DMS114 treated with DMSO at 0.1 percent for 48 hours (cell line): ENCODE measurements at regions not wholly inside any gene's neighbourhood (a gene's known extent, or its start where the extent isn't known, plus 50 kb on each side); places are given as distances from the start of the nearest gene placed in this dataset.

Experiments
- DNase-seq: peaks from one replicate; lab custom pipeline; 2025; ENCODE audit not compliant: unreplicated experiment; lab: John Stamatoyannopoulos, UW

- DNase-seq: no peak
These were observed 332.0 kb downstream of the HAO1 start for GRCh38 chr20:7608250-7608649.

DNA sequence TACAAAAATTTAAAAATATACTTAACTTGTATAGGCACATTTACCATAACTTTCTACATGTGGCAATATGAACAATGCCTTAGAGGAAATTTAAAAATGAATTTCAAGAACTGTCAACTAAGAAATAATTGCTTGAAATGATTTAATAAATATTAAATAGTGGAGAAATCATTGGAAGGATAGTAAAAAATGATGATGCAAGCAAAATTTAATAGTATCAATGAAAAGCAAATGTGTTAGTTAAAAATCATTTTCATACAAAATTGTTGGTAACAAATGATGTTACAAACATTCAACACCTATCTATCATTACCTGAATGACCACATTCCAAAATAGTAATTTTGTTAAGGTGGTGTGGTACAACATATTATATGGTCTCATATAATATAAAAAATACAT, 331.0 kb downstream of the HAO1 start:
- DNase-seq: no peak

- DNase-seq: no peak
These were observed 329.6 kb downstream of the HAO1 start for GRCh38 chr20:7610681-7611080.

DNA sequence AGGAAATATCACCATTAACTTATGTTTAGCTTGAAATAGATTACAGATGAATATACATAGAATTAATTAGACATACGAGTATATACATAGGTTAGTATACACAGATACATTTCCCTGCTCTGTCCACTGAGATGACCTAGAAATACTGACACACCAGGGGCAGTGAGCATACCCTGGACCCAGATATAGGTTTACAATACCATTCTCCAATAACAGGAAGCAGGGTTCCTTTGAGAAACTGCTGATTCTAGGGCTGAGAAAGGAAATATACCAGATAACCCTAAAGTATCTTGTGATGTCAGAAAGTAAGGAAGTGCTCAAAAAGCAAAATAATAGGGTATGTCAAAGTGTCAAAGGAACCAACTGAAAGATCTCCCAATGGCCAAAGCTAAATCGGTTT, 322.5 kb downstream of the HAO1 start:
- no peak for DNase-seq

DNA sequence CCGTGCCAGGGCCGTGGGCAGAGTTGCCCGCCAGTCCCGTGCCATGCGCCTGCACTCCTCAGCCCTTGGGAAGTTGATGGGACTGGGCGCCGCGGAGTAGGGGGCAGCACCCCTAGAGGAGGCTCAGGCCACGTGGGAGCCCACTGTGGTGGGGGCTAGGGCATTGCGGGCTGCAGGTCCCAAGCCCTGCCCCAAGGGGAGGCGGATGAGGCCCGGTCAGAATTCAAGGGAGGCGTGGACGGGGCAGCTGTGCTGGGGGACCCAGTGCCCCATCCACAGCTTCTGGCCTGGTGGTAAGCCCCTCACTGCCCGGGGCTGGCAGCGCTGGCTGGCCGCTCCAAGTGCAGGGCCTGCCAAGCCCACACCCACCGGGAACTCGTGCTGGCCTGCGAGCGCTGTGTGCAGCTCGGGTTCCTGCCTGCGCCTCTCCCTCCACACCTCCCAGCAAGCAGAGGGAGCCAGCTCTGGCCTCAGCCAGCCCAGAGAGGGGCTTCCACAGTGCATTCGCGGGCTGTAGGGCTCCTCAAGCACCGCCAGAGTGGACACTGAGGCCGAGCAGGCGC, 317.8 kb downstream of the HAO1 start:
- DNase-seq: no peak

DNA sequence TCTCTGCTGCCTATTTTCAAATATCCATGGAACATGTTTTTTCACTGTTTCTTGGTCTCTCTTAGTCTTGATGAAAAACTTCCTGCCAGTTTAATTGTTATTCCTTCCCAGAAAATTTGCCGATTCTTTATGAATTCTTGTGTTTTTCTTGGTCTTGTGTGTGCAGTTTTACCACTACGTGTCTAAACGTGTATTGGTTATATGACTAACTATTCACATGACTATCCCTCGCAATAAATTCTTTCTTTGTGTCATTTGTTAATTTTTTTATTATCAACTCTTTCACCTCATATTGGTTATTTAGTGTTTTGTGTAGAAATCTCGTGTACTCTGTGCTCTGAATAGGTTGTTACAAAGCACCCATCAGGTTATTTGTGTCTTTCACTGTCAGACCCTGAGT, 315.4 kb downstream of the HAO1 start:
- no peak for DNase-seq

- no peak for DNase-seq
These were observed 312.3 kb downstream of the HAO1 start for GRCh38 chr20:7627734-7628663.

DNA sequence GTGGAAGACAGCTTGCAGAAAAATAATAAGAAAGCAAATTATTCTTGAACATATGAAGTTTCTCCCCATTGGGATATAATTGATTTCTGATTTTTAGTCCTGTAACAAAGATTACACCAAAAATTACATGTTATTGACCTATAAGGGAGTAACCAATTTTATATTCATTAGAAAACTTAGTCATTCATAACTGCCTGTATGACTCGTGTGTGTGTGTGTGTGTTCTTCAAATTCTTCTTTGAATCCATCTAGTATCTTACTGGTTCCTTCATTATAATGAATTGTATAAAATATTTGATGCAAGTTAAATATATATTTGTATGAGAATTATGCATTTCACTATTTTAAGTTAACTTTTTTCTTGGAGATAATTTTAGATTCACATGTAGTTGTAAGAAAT, 310.4 kb downstream of the HAO1 start:
- DNase-seq: no peak

DNA sequence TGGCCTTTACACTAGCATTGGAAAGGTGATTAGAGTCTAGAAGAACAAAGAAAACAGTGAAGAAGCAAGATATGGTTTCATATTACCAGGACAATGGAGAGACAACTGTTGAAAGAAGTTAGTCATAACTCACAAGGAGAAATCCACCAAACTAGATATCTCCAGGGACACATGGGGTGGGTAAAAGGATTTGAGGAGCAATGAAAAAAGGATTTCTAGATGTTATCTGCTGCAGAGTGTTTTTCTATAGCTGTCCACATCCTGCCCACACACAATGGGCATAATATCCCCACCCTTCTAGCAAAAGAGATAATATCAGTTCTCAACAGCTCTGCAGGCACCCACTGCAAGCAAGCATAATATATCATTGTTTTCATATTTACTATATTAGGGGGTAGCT, 303.1 kb downstream of the HAO1 start:
- DNase-seq: no peak

GRCh38 chr20:7650086-7650879, 290.0 kb downstream of the HAO1 start:
- DNase-seq: no peak

DNA sequence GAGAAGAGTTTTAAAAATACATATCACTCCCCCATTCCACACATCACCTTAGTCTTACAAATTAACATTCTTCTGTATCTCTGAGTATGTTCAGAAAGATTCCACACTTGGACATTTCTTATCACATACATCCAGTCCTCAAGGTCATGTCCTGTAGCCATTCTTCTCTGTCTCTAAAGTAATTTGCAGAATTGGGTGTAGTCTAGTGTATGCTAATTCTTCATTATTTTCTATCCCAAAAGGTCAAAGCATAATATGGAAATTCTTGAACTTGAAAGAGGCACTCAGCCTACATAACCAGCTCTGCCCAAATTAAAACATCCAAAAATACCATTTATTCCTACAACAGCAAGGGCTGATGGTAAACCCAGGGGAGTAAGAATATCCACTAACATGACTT, 286.0 kb downstream of the HAO1 start:
- DNase-seq: no peak

DNA sequence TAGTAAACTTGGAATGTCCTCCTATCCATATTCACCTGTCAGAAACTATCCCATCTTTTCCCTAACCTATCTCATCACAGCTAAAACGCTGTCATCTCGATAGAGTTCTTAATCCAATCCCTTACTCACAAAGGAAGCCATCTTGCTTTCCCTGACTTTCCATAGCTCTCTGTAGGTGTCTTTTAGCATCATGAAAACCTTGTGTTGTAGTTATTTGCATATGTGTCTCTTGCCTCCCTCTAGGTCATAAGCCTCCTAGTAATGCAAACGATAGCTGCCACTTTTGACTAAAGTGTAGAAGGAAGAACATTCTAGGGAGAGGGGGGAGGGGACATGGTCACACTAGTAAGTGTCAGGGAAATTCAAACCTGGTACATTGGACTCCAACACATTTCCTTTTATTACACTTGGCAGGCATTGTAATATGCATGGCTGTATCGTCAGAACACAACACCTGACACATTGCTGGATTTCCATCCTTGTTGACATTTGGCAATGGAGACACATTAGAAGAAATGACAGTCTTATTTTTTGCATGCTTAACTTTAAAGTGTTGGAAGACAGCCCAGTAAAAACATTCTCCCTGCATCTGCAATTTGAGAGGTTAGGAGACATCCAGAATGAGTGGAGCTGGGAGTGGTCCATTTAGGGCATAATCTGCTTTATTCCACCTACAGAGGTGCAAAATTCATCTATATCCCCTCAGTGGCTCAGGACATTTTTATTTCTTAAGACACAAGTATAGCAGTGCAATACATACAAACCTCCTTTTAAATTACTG, 283.4 kb downstream of the HAO1 start:
- no peak for DNase-seq

DNA sequence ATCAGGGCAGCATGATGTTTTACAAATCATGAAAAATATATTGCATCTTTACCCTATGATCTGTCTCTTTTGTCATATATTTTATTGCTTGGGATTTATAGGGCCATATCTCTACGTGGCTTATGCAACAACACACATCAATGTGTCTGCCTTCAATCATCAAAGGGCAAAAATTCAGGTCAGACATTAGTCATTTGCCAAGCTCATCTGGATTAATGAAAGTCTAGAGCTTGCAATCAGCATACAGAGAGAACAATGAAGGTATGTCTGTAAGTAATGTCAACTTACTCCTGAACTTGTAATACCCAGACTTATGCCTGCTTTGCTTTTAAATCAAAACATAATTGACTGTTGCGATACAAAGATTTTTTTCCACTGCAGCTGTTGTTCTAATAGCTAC, 282.7 kb downstream of the HAO1 start:
- DNase-seq: no peak

DNA sequence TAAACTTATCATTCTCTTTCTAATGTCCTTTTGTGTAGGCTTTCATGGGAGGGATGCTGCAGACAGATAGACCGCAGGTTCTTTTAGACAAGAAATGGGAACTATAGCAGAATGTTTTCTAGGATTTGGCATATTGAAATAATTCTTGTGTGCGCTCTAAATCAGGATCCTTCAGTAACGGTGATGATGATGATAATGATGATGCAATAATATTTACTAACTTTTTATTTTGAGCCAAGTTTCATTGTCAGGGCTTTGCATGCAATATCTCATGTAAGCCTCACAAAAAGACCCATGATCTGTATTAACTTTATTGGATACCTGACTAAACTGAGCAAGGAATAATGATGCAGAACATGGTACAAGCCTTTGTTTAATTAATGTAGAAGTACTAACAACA, 280.1 kb downstream of the HAO1 start:
- no peak for DNase-seq

- no peak for DNase-seq
These were observed 274.9 kb downstream of the HAO1 start for GRCh38 chr20:7665376-7665775.

DNA sequence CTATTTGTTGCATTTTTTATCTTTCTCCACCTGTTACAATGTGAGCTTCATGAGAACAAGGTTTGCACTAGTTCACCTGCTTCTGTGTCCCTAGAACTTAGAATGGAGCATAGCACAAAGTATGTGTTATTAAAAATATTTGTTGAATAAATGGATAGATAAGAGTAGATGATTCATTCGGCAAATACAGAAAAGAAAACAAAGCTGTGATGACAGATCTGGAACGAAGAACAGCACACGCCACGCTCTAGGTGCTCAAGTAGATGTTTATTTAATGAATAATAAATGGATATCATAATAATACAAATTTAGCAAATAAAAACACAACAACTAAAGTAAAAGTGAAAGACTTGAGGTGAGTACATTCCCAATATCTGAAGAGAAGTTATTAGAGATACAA, 273.1 kb downstream of the HAO1 start:
- DNase-seq: no peak

- no peak for DNase-seq
These were observed 267.7 kb downstream of the HAO1 start for GRCh38 chr20:7672571-7672970.

DNA sequence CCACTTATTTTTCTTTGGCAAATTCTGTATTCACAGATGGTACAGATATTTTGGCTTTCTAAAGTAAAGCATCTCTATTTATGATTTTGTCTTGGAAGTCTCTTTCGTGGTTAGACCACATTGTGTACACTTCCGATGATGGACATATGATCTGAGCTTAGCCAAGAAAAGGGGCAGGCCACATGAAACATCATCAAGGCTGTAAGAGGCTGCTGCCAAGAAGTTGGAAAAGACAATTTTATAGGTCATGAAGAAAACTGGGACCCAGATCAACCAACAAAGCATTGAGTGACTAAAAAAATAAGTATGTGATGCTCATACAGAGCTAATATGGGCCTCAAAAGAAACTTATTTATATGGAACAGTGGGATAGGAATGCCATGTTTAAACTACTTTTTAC, 266.4 kb downstream of the HAO1 start:
- DNase-seq: no peak

DNA sequence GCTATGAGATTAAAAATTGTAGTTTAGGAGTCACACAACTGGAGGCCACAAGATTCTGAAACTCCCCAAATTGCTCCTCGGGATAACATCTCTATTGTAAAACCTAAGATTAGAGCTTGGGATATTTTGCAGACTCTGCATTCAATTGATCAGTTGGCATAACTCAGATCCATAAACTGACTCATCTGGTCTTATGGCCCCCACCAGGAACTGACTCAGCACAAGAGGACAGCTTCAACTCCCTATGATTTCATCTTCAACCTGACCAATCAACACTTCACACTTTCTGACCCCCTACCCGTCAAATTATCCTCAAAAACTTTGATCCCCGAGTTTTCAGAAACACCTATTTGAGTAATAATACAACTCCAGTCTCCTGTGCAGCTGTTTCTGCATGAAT, 257.3 kb downstream of the HAO1 start:
- DNase-seq: no peak

DNA sequence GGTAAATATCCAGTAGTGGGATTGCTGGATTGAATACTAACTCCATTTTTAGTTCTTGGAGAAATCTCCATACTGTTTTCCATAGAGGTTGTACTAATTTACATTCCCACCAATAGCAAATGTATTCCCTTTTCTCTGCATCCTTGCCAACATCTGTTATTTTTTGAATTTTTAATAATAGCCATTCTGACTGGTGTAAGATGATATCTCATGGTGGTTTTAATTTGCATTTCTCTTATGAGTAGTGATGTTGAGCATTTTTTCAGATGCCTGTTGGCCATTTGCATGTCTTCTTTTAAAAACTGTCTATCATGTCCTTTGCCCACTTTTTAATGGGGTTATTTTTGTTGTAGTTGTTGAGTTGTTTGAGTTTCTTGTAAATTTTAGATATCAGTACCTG, 253.2 kb downstream of the HAO1 start:
- no peak for DNase-seq

GRCh38 chr20:7689151-7689550, 251.1 kb downstream of the HAO1 start:
- no peak for DNase-seq
